ENCODE measurements at regions not wholly inside any gene's neighbourhood (a gene's known extent, or its start where the extent isn't known, plus 50 kb on each side); places are given as distances from the start of the nearest gene placed in this dataset.

DNA sequence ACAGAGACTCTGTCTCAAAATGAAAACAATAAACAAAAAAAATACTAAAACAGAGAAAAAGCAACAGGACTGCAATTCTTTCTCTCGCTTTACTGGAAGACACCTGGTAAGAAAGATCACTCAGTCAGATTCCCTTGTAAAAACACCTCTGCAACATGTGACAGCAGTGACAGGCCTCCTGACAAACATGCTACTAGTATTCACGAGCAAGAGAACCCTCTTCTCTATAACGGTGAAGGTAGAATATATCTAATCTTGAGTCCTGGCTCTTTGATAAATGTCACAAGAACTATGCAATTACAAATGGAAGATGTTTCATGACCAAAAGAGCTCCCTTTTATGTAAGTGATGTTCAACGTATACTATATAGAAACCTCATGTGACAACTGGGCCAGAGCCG is 986.7 kb upstream of the LRRN3 start:
- no peak for TF ChIP-seq RARB (CRISPR knock-in tag; IDR thresholded peaks at IDR 0.05)
- no peak for TF ChIP-seq BACH2 (CRISPR knock-in tag; IDR thresholded peaks at IDR 0.05; ENCODE audit: borderline replicate concordance)
- no peak for TF ChIP-seq CREB5 (CRISPR knock-in tag; IDR thresholded peaks at IDR 0.05; ENCODE audit: low read depth)

All from SK-N-SH treated with all-trans-retinoic acid at 6 μM for 48 hours (cell line).